Skeletal muscle satellite cell (primary cell): ENCODE measurements at regions not wholly inside any gene's neighbourhood (a gene's known extent, or its start where the extent isn't known, plus 50 kb on each side); places are given as distances from the start of the nearest gene placed in this dataset.

Source experiments
- H3K27me3 ChIP-seq: 2 replicates; pipeline ENCODE4 v1.7.0; 2013; ENCODE audit warnings: low read length; ENCODE audit not compliant: control insufficient read depth, insufficient read depth
- H3K36me3 ChIP-seq: 2 replicates; pipeline ENCODE4 v1.7.0; 2013; ENCODE audit warnings: mild to moderate bottlenecking, control low read depth, low read length; ENCODE audit not compliant: insufficient read depth
- H3K4me1 ChIP-seq: 2 replicates; pipeline ENCODE4 v1.7.0; 2013; ENCODE audit warnings: low read length; ENCODE audit not compliant: control insufficient read depth, insufficient read depth
- H3K4me2 ChIP-seq: 2 replicates; pipeline ENCODE4 v1.7.0; 2013; ENCODE audit warnings: mild to moderate bottlenecking, low read length
- H3K4me3 ChIP-seq: 2 replicates; pipeline ENCODE4 v1.7.0; 2013; ENCODE audit warnings: low read length
- H3K9ac ChIP-seq: 2 replicates; pipeline ENCODE4 v1.7.0; 2013; ENCODE audit warnings: mild to moderate bottlenecking, low read depth, low read length, moderate library complexity
- H3K9me3 ChIP-seq: replicated peaks from 2 replicates; pipeline ENCODE4 v1.7.0; 2013; ENCODE audit warnings: mild to moderate bottlenecking, control low read depth, low read length

DNA sequence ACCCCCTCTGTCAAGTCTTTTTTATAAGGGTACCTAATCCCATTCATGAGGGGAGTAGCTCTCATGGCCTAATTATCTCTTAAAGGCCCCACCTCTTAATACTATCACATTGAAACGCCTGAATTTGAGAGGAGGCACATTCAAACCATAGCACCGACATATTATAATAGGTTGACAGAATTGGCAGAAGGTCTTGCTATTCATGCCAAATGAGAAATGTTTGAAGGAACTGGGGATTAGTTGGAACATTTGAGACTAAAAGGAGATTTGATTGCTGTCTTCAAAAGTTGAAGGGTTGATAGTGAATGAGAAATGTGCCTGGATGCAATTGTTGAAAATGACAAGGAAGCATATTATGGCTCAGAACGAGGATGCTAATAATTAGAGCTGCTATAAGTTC is 331.1 kb downstream of the ATP23 start:
- Histone ChIP-seq H3K27me3 (no peaks in the 10 kb centered on the region), H3K9ac (no peak overlapping the region), H3K36me3 (no peaks in the 10 kb centered on the region), H3K4me3 (no peak overlapping the region), H3K4me1 (no peaks in the 10 kb centered on the region), H3K4me2 (no peak overlapping the region), H3K9me3 (no peaks in the 10 kb centered on the region)

DNA sequence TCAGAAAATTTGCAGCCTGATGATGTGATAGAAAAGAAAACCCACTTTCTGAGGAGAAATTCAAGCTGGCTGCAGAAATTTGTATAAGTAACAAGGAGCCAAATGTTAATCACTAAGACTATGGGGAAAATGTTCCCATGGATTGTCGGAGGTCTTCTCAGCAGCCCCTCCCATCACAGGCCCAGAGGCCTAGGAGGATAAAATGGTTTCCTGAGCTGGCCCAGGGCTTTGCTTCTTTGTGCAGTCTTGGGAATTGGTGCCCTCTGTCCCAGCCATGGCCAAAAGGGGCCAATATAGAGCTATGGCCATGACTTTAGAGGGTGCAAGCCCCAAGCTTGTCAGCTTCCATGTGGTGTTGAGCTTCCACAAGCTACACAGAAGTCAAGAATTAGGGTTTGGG is 335.9 kb downstream of the ATP23 start:
- no peaks in the 10 kb centered on the region for H3K27me3 ChIP-seq
- H3K4me2 ChIP-seq = no peak overlapping the region
- H3K36me3 ChIP-seq = no peaks in the 10 kb centered on the region
- H3K9ac ChIP-seq = no peak overlapping the region
- no peak overlapping the region for H3K4me3 ChIP-seq
- H3K9me3 ChIP-seq = no peaks in the 10 kb centered on the region
- H3K4me1 ChIP-seq = no peaks in the 10 kb centered on the region

DNA sequence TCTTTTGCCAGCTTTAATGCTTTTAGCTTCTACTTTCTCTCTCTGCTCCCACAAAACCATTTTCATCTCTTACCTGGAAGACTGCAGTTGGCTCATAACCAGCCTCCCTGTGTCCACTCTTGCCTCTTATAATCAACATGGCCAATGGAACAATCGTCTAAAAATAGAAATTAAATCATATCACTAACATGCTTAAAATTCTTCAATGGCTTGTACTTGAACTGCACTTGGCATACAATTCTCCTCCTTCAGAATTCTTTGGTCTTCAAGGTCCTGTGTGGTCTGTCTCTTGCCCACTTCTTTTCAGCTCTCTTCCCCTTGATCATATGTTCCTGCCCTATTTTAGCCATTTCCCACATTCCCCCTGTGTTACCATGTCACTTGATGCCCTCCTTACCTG is 342.2 kb downstream of the ATP23 start:
- Histone ChIP-seq H3K36me3 (no peaks in the 10 kb centered on the region), H3K9ac (no peak overlapping the region), H3K4me3 (no peak overlapping the region), H3K4me2 (no peak overlapping the region), H3K27me3 (no peaks in the 10 kb centered on the region), H3K9me3 (no peaks in the 10 kb centered on the region), H3K4me1 (peaks cover 5% of the 10 kb centered on the region)

DNA sequence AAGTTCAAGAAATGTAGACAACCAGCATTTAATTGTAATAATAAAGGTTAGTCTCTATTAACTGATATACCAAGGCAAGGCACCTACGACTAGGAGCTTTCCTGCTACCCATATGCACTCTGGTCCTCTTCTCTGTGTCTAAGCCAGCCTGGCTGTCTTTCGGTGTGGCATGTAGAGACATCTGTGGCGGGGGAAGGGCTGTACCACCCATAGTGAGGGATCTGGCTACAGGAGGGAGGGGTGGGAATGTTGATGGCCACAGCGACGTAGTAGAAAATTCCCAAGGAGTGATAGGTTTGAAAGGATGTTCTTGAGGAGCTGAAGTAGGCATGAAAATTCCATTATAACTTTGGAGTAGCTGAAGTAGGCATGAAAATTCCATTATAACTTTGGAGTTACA is 344.2 kb downstream of the ATP23 start:
- Histone ChIP-seq H3K27me3 (no peaks in the 10 kb centered on the region), H3K4me1 (peaks cover 5% of the 10 kb centered on the region), H3K9ac (no peak overlapping the region), H3K4me2 (peak overlapping the region; percentile 3), H3K36me3 (no peaks in the 10 kb centered on the region), H3K9me3 (no peaks in the 10 kb centered on the region), H3K4me3 (no peak overlapping the region)

DNA sequence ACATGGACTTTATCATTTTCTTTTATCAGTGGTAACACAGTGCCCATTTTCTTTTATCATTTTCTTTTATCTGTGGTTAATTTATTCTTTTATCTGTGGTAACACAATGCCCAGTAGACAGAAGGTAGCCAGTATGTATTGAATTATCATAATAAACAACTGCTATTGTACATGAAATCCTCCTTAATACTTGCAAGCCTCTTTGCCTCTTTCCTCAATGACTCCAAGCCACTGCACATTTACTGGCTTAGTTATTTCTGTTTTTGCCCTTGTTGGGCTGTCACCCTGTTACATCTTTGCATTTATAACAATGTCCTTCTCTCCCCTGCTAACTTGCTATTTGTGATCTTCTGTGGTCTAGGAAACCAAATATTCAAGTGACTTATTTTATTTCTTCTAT is 345.0 kb downstream of the ATP23 start:
- Histone ChIP-seq H3K4me2 (no peak overlapping the region), H3K36me3 (no peaks in the 10 kb centered on the region), H3K9me3 (no peaks in the 10 kb centered on the region), H3K9ac (no peak overlapping the region), H3K27me3 (no peaks in the 10 kb centered on the region), H3K4me3 (no peak overlapping the region), H3K4me1 (peaks cover 5% of the 10 kb centered on the region)

DNA sequence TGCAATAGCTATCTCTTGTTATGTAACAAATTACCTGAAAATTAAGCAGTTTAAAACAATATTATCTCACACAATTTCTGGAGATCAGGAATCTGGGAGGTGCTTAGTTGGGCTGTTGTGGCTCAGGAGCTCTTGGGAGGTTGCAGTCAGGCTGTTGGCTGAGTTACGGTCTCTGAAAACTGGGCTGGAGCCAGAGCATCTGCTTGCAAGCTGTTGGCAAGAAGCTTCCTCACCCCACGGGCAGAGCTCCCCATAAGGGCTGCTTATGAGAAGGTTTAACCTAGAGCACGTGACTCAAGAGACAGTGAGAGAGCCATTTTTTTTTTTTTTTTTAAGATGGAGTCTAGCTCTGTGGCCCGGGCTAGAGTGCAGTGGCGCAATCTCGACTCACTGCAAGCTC is 346.8 kb downstream of the ATP23 start:
- no peak overlapping the region for H3K4me2 ChIP-seq
- H3K9ac ChIP-seq = no peak overlapping the region
- no peaks in the 10 kb centered on the region for H3K27me3 ChIP-seq
- peaks cover 5% of the 10 kb centered on the region for H3K4me1 ChIP-seq
- H3K36me3 ChIP-seq = no peaks in the 10 kb centered on the region
- no peak overlapping the region for H3K4me3 ChIP-seq
- no peaks in the 10 kb centered on the region for H3K9me3 ChIP-seq

DNA sequence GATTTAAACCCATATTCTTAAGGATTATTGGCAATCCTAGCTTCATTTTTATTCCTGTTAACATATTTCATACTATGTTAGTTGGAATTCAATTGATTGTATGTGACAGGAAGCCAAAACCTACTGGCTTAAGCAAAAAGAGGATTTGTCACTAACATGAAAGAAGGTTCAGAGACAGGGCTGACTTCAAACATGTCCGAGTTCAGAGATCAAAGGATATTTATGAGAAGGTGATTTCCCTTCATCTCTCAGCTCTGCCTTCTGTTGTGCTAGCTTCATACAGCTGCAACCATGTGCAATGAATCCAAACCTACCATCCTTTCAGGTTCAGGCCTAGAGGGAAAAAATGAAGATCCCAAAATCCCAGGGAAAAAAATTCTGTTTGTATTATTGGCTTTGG is 349.7 kb downstream of the ATP23 start:
- Histone ChIP-seq H3K4me2 (no peak overlapping the region), H3K4me3 (no peak overlapping the region), H3K9ac (no peak overlapping the region), H3K9me3 (no peaks in the 10 kb centered on the region), H3K36me3 (no peaks in the 10 kb centered on the region), H3K27me3 (no peaks in the 10 kb centered on the region), H3K4me1 (no peaks in the 10 kb centered on the region)

DNA sequence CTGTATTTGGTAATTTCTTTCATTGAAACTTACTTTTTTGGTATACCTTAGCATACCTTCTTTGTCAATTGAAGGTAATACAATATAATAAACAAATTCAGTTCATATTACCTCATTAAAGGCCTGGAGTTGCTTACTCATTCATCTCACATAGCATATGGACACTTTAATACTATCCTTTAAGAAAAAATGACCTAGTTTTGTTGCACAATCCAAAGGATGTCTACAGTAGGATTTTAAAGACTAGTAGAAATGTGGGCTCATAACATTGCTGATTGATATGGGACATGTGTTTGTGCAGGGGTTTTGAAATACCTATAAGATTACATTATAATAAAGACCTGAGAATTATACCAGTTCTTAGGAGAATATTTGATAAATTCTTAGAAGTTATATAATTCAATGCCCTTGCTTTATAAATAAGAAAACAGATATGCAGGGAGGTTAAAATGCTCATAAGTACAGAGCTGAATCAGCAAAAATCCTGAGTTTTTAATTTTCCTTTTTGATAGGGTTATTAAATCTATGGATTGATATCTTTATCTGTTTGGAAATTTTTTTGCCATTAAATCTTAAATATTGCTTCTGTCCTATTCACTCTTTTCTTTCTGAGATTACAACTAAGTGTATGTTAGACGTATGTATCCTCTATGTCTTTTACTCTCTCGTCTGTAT is 352.1 kb downstream of the ATP23 start:
- no peak overlapping the region for H3K4me3 ChIP-seq
- H3K9me3 ChIP-seq = no peaks in the 10 kb centered on the region
- H3K4me1 ChIP-seq = no peaks in the 10 kb centered on the region
- no peak overlapping the region for H3K4me2 ChIP-seq
- no peak overlapping the region for H3K9ac ChIP-seq
- no peaks in the 10 kb centered on the region for H3K27me3 ChIP-seq
- no peaks in the 10 kb centered on the region for H3K36me3 ChIP-seq

DNA sequence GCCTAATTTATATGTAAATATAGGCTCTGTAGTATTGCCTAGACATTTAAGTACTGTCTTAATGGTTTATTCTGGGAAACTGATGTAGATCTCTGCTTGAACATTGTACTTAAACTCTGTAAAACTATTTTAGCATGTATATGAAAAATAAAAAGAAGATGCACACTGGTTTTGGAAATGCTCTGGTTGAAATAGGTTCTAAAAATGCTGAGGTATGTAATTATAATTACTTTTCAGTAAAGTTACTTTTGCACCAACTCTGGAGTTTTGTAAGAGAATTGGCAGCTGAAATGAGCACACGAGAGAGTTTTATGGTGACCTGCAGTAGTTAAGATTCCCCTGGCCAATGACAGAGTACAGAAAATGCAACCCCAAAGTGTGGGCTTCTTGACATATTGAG is 353.9 kb downstream of the ATP23 start:
- no peak overlapping the region for H3K9ac ChIP-seq
- H3K27me3 ChIP-seq = no peaks in the 10 kb centered on the region
- H3K4me2 ChIP-seq = no peak overlapping the region
- H3K4me3 ChIP-seq = no peak overlapping the region
- no peaks in the 10 kb centered on the region for H3K36me3 ChIP-seq
- H3K4me1 ChIP-seq = no peaks in the 10 kb centered on the region
- no peaks in the 10 kb centered on the region for H3K9me3 ChIP-seq

DNA sequence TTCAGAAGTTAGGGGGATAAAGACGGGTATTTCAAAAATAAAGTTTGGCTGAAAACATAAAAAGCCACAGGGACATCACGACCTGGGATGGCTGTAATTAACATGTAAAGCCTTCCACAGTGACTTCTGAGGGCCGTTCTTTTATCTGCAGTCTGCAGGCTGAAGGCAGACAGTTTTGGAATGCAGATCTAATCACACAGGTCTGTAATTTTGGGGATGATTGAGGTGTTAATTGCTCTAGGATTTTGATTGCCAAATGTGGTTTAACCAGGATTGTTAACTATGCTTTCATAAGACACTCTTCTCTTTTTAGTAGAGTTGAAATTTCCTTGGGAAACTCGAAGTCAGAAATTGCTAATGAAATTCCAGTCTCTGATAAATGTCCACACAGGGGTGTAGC is 355.5 kb downstream of the ATP23 start:
- Histone ChIP-seq H3K36me3 (no peaks in the 10 kb centered on the region), H3K4me3 (no peak overlapping the region), H3K4me2 (no peak overlapping the region), H3K9me3 (no peaks in the 10 kb centered on the region), H3K27me3 (no peaks in the 10 kb centered on the region), H3K4me1 (no peaks in the 10 kb centered on the region), H3K9ac (no peak overlapping the region)

DNA sequence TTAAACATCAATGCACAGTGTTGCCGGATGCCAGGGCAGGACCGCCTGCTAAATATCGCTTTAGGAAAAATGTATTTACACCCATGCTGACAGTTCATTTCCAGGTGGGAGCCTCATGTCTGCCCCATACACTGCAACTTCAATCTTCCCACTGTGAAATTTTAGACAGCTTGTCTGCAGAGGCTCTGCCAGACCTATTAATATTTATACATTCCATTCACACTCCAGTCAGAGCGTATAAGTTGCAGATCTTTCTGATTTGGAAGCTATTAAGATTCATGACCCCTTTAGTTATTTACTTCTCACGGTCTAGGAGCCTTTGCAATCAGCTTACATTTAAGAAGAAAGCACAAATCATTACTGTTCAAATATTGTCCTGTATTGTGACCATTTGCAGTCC is 357.4 kb downstream of the ATP23 start:
- no peaks in the 10 kb centered on the region for H3K4me1 ChIP-seq
- no peaks in the 10 kb centered on the region for H3K9me3 ChIP-seq
- H3K9ac ChIP-seq = no peak overlapping the region
- no peaks in the 10 kb centered on the region for H3K36me3 ChIP-seq
- no peaks in the 10 kb centered on the region for H3K27me3 ChIP-seq
- no peak overlapping the region for H3K4me2 ChIP-seq
- H3K4me3 ChIP-seq = no peak overlapping the region

DNA sequence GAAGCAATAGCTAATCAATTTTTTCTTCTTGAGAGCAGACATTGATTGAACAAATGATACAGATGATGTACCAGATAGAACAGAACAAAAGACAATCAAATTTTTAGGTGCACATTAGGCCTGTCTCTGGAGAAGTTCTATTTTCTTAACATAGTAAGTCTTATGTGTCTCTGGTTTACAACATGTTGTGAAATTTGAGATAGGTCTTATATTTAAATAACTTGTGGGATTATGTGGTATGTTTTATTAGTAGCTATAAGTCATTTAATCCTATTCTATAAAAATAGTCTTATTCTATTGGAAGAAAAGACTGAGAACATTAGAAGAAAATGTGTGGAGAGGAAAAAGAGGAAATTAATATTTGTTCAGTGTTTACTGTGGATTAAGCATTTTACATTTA is 358.0 kb downstream of the ATP23 start:
- Histone ChIP-seq H3K4me1 (no peaks in the 10 kb centered on the region), H3K27me3 (no peaks in the 10 kb centered on the region)

More for the DNA sequence above, 358.0 kb downstream of the ATP23 start:
- no peak overlapping the region for H3K4me2 ChIP-seq
- no peak overlapping the region for H3K4me3 ChIP-seq
- H3K9me3 ChIP-seq = no peaks in the 10 kb centered on the region
- no peaks in the 10 kb centered on the region for H3K36me3 ChIP-seq
- no peak overlapping the region for H3K9ac ChIP-seq
